ENCODE measurements at regions not wholly inside any gene's neighbourhood (a gene's known extent, or its start where the extent isn't known, plus 50 kb on each side); places are given as distances from the start of the nearest gene placed in this dataset.

- TF ChIP-seq CTCF (IDR thresholded peaks at IDR 0.05 in 4 of 5, conservative IDR thresholded peaks at IDR 0.05 in 1 of 5) = no peak
- no peak for TF ChIP-seq POLR2A (IDR thresholded peaks at IDR 0.05)
These were observed 381.5 kb upstream of the ETAA1 start for GRCh38 chr2:67015681-67016080.
